ENCODE measurements at regions not wholly inside any gene's neighbourhood (a gene's known extent, or its start where the extent isn't known, plus 50 kb on each side); places are given as distances from the start of the nearest gene placed in this dataset.
"Not testable (repeated sequence)": the region's sequence is repeated elsewhere in the genome, so short reads cannot be mapped to it uniquely, and the experiment has no call there.

DNA sequence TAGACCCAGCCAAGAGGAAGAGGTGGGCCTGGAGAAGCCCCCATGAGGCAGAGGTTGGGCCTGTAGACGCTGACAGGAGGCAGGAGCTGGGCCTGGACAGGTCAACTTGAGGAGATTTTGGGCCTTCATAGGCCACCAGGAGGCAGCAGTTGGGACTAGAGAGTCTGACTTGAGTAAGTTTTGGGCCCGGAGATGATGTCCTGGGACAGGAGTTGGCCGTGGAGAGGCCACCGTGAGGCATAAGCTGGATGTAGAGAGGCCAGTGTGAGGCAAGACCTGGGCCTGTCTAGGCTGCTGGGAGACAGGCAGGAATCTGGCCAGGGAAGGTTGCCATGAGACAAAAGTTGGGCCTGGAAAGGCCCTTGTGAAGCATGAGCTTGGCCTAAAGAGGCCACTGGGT lies 312.6 kb downstream of the OR4F29 start:
- CTCF ChIA-PET; RAD21 ChIA-PET (ENCODE audit: low non-redundant PET in 1 of 2, low total read pairs in 2 of 2, uncharacterized antibody in 2 of 2, unreplicated experiment in 2 of 2); H3K9ac ChIP-seq (ENCODE audit: low read length): not testable (repeated sequence)

DNA sequence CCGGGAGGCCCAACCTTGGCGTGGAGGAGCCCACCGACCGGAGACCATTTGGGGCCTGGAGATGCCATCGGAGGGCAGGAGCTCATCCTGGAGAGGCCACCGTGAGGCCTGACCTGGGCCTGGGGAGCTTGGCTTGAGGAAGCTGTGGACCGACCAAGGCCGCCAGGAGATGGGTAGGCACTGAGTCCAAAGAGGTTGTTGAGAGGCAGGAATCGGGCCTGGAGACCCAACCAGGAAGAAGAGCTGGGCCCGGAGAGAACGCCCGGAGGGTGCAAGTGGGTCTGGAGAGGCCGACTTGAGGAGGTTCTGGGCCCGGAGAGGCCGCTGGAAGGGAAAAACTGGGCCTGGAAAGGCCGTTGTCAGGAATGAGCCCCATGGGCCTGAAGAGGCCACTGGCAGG lies 313.8 kb downstream of the OR4F29 start:
- POLR2A ChIA-PET; RAD21 ChIA-PET (ENCODE audit: low non-redundant PET in 1 of 2, low total read pairs in 2 of 2, uncharacterized antibody in 2 of 2, unreplicated experiment in 2 of 2); H3K9ac ChIP-seq (ENCODE audit: low read length); H4K20me1 ChIP-seq (ENCODE audit: insufficient read depth); ATAC-seq; H3K4me1 ChIP-seq (ENCODE audit: control insufficient read depth in 1 of 2, insufficient read depth in 2 of 2, low read length in 2 of 2); H2AFZ ChIP-seq (ENCODE audit: low read depth, low read length, poor library complexity, severe bottlenecking); H3K79me2 ChIP-seq (ENCODE audit: insufficient read depth, low read length); H3K4me3 ChIP-seq (replicated peaks in 1 of 2; ENCODE audit: low read depth in 1 of 2, low read length in 2 of 2); H3K9me3 ChIP-seq (ENCODE audit: control insufficient read depth in 1 of 2, insufficient read depth in 1 of 2, low read depth in 1 of 2, low read length in 2 of 2); H3K9me2 ChIP-seq (ENCODE audit: insufficient read depth); H3K27ac ChIP-seq (ENCODE audit: low read depth, low read length); intact Hi-C loops (cut with micrococcal nuclease); CTCF ChIA-PET; H3K36me3 ChIP-seq (ENCODE audit: control insufficient read depth in 1 of 2, insufficient read depth in 2 of 2, low read length in 2 of 2); H3K4me2 ChIP-seq (ENCODE audit: low read length); H3K27me3 ChIP-seq (ENCODE audit: insufficient read depth, low read length); BruUV-seq (replicated peaks); DNase-seq (ENCODE audit: low read depth, low spot score): not testable (repeated sequence)

More for the DNA sequence above, 312.6 kb downstream of the OR4F29 start:
- intact Hi-C loops (cut with micrococcal nuclease); H3K79me2 ChIP-seq (ENCODE audit: insufficient read depth, low read length); H3K9me3 ChIP-seq (ENCODE audit: control insufficient read depth in 1 of 2, insufficient read depth in 1 of 2, low read depth in 1 of 2, low read length in 2 of 2); H2AFZ ChIP-seq (ENCODE audit: low read depth, low read length, poor library complexity, severe bottlenecking); DNase-seq (ENCODE audit: low read depth, low spot score); H3K36me3 ChIP-seq (ENCODE audit: control insufficient read depth in 1 of 2, insufficient read depth in 2 of 2, low read length in 2 of 2); H3K4me1 ChIP-seq (ENCODE audit: control insufficient read depth in 1 of 2, insufficient read depth in 2 of 2, low read length in 2 of 2); H3K27me3 ChIP-seq (ENCODE audit: insufficient read depth, low read length); H3K9me2 ChIP-seq (ENCODE audit: insufficient read depth); H4K20me1 ChIP-seq (ENCODE audit: insufficient read depth); BruUV-seq (replicated peaks); H3K27ac ChIP-seq (ENCODE audit: low read depth, low read length); ATAC-seq; POLR2A ChIA-PET; H3K4me3 ChIP-seq (replicated peaks in 1 of 2; ENCODE audit: low read depth in 1 of 2, low read length in 2 of 2); H3K4me2 ChIP-seq (ENCODE audit: low read length): not testable (repeated sequence)
- TF ChIP-seq, protein P1, sequence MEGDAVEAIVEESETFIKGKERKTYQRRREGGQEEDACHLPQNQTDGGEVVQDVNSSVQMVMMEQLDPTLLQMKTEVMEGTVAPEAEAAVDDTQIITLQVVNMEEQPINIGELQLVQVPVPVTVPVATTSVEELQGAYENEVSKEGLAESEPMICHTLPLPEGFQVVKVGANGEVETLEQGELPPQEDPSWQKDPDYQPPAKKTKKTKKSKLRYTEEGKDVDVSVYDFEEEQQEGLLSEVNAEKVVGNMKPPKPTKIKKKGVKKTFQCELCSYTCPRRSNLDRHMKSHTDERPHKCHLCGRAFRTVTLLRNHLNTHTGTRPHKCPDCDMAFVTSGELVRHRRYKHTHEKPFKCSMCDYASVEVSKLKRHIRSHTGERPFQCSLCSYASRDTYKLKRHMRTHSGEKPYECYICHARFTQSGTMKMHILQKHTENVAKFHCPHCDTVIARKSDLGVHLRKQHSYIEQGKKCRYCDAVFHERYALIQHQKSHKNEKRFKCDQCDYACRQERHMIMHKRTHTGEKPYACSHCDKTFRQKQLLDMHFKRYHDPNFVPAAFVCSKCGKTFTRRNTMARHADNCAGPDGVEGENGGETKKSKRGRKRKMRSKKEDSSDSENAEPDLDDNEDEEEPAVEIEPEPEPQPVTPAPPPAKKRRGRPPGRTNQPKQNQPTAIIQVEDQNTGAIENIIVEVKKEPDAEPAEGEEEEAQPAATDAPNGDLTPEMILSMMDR (IDR thresholded peaks at IDR 0.05 in 2 of 3, conservative IDR thresholded peaks at IDR 0.05 in 1 of 3; ENCODE audit: borderline replicate concordance in 1 of 3, insufficient read depth in 1 of 3, low read depth in 2 of 3, low read length in 2 of 3) = 0 out of 6 replicates have a peak, but pooled peaks of 1 of the 3 experiments have one; percentile 7

DNA sequence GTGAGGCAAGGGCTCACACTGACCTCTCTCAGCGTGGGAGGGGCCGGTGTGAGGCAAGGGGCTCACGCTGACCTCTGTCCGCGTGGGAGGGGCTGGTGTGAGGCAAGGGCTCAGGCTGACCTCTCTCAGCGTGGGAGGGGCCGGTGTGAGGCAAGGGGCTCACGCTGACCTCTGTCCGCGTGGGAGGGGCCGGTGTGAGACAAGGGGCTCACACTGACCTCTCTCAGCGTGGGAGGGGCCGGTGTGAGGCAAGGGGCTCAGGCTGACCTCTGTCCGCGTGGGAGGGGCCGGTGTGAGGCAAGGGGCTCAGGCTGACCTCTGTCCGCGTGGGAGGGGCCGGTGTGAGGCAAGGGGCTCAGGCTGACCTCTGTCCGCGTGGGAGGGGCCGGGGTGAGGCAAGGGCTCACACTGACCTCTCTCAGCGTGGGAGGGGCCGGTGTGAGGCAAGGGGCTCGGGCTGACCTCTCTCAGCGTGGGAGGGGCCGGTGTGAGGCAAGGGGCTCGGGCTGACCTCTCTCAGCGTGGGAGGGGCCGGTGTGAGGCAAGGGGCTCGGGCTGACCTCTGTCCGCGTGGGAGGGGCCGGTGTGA lies 315.0 kb downstream of the OR4F29 start:
- CTCF ChIA-PET; H3K4me2 ChIP-seq (ENCODE audit: low read length); H3K4me1 ChIP-seq (ENCODE audit: control insufficient read depth in 1 of 2, insufficient read depth in 2 of 2, low read length in 2 of 2); H3K4me3 ChIP-seq (replicated peaks in 1 of 2; ENCODE audit: low read depth in 1 of 2, low read length in 2 of 2); H3K9me2 ChIP-seq (ENCODE audit: insufficient read depth); POLR2A ChIA-PET; H3K9me3 ChIP-seq (ENCODE audit: control insufficient read depth in 1 of 2, insufficient read depth in 1 of 2, low read depth in 1 of 2, low read length in 2 of 2); RAD21 ChIA-PET (ENCODE audit: low non-redundant PET in 1 of 2, low total read pairs in 2 of 2, uncharacterized antibody in 2 of 2, unreplicated experiment in 2 of 2); ATAC-seq; H3K27me3 ChIP-seq (ENCODE audit: insufficient read depth, low read length); H3K9ac ChIP-seq (ENCODE audit: low read length); BruUV-seq (replicated peaks); H3K27ac ChIP-seq (ENCODE audit: low read depth, low read length); H3K36me3 ChIP-seq (ENCODE audit: control insufficient read depth in 1 of 2, insufficient read depth in 2 of 2, low read length in 2 of 2); H2AFZ ChIP-seq (ENCODE audit: low read depth, low read length, poor library complexity, severe bottlenecking); H4K20me1 ChIP-seq (ENCODE audit: insufficient read depth); intact Hi-C loops (cut with micrococcal nuclease); DNase-seq (ENCODE audit: low read depth, low spot score); H3K79me2 ChIP-seq (ENCODE audit: insufficient read depth, low read length): not testable (repeated sequence)

DNA sequence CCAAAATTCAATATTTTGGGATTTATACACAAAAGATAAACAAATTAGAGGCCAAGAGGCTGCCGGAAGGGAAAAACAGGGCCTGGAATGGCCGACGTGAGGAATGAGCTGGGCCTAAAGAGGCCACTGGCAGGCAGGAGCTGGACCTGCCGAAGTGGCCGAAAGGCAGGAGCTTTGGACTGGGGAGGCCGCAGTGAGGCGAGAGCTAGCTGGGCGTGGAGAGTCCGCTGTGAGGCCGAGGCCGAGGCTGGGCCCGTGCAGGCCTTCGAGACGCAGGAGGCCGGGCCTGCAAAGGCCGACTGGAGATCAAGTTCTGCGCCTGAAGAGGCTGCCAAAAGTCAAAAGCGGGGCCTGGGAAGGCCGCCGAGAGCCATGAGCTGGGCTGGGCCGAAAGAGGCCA lies 316.5 kb downstream of the OR4F29 start:
- H3K4me3 ChIP-seq (replicated peaks in 1 of 2; ENCODE audit: low read depth in 1 of 2, low read length in 2 of 2); H3K27ac ChIP-seq (ENCODE audit: low read depth, low read length); H3K79me2 ChIP-seq (ENCODE audit: insufficient read depth, low read length); BruUV-seq (replicated peaks); H3K36me3 ChIP-seq (ENCODE audit: control insufficient read depth in 1 of 2, insufficient read depth in 2 of 2, low read length in 2 of 2); DNase-seq (ENCODE audit: low read depth, low spot score); H2AFZ ChIP-seq (ENCODE audit: low read depth, low read length, poor library complexity, severe bottlenecking); ATAC-seq; H3K4me1 ChIP-seq (ENCODE audit: control insufficient read depth in 1 of 2, insufficient read depth in 2 of 2, low read length in 2 of 2); POLR2A ChIA-PET; H3K9me3 ChIP-seq (ENCODE audit: control insufficient read depth in 1 of 2, insufficient read depth in 1 of 2, low read depth in 1 of 2, low read length in 2 of 2); intact Hi-C loops (cut with micrococcal nuclease); H3K9ac ChIP-seq (ENCODE audit: low read length); H3K9me2 ChIP-seq (ENCODE audit: insufficient read depth); RAD21 ChIA-PET (ENCODE audit: low non-redundant PET in 1 of 2, low total read pairs in 2 of 2, uncharacterized antibody in 2 of 2, unreplicated experiment in 2 of 2); H4K20me1 ChIP-seq (ENCODE audit: insufficient read depth); H3K4me2 ChIP-seq (ENCODE audit: low read length); CTCF ChIA-PET; H3K27me3 ChIP-seq (ENCODE audit: insufficient read depth, low read length): not testable (repeated sequence)

All from HCT116 (cell line).